ENCODE measurements at regions not wholly inside any gene's neighbourhood (a gene's known extent, or its start where the extent isn't known, plus 50 kb on each side); places are given as distances from the start of the nearest gene placed in this dataset.

DNA sequence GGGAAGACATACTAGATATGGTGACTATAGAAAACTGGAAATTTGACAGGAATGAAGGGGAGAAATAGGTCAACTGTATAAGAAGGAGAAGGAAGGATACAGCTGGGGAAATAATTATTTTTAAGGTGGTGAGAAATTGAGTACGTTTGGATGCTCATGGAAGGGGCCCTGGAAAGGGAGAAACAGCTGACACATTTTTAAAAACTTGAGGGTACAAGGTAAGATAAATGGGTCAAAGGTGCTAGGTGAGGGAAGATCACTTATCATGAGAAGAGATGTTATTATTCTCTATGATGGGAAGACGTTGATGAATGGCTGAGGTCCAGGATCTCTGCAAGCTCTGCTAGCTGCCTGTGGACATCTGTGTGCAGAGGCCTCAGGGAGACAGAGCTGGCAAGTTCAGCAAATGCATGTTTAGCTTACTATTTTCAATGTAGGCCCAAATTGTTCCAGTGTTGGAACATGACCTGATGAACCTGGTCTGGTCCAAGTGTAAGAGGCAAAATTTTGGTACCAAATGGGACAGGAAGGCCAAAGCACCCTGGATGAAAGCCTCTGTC, 181.7 kb downstream of the MTRR start:
- no peak for DNase-seq (ENCODE audit: low read depth)

DNA sequence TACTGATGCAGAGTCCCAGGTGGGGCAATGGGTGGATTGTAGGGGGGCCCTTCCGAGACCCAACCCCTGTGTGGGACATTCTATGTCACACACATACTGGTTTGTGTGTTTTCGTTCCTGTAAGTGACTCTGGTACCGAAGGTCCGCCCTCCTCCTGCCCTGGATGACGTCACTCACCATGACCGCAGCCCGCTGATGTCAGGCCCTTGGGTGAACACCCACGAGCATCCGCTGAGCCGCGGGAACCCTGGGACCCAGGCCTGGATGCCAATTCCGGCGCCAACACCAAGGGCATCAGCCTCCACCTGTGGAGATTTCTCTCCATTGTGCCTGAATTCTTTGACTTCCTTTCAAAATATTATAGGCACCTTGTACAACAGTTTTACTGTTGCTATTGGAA, 184.3 kb downstream of the MTRR start:
- DNase-seq (ENCODE audit: low read depth): no peak

DNA sequence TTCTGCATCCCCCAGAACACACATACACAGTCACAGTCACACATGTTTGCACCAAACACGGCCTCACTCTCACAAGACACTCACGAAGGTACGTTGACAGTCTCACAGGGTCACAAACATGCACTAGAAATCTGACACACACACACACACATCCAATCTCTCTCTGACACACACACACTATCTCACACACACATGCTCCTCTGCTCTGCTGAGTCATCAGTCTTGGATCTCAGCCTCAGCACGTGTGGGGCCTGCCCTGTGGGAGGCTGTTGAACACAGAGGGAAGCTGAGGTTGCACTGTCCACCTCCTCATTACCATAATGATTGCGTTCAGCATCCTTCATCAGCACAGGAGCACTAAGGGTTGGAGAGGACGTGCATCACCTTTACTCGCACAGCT, 188.8 kb downstream of the MTRR start:
- no peak for DNase-seq (ENCODE audit: low read depth)

DNA sequence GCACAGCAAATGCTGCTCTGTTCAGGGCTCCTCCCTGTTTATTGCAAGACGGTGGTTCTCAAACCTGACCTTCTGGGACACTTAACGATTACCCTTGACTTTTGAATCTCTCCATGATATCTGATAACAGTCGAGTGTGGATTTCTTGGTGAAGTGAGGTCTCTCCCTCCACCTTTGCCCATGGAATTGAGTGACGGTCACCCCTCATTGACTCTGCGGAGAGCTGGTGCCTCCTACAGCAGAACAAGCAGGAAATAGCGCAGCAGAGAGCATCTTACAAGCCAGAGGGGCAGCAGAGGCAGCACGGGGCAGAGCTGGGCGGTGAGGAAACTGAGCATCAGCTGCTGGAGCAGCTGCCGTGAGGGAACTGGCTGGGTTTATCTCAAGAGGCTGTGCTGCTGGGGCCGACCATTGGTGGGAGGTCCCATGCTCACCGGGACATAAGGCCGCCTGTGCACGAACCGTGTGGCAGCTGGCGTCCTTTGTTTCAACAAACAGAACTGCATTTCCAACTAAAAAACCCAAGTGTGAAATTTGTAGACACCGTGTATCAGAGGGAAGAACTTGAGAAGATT, 189.8 kb downstream of the MTRR start:
- DNase-seq (ENCODE audit: low read depth): no peak

DNA sequence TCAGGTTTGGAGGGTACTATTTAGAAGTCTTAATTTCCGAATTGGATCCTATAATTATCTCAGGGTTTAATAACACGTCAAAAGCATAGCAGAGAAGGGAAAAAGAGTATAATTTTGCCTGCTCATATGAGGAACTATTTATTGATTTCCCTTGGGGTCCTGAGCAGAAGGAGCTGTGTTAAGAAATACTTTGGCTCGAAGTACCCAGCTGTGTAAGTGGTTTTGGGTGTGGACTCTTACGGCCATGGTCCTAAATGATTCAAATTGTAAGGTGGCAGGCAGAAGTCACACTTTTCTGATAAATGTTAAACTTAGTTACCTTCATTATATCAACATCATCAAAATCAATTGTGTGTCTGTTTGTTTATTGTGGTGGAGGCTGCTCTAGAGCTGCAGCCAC, 190.4 kb downstream of the MTRR start:
- DNase-seq (ENCODE audit: low read depth): no peak

DNA sequence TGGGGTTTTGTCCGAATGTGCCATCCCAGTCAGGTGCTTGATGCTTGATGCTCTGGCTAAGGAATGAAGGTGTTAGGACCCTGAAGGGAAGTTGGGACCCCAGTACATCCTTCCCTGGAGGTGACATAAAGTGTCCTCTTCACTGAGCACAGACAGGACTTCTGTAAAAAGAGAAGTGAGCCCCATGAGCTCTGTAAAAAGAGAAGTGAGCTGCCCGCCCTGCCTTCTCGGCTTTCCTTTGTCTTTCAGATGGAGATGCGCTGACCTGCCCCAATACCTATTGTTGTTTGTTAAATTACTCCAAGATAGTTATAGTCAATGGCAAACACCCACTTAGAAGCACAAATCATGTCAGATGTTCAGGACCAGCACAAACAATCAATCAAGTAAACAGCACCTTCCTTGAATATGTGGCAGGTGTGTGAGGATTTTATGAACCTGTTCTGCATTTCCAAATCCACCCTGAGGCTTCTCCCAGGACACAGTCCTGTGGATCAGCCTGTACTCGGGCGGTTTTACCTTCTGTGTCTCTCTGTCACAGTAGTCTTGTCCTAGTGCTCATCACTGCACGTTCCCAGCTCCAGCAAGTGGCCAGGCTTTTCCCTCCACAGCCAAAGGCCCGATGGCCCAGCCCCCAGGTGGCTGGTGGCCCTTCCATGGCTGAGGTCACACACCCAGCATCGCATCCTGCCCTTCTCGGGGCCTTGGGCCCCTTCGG, 191.4 kb downstream of the MTRR start:
- DNase-seq (ENCODE audit: low read depth): no peak

DNA sequence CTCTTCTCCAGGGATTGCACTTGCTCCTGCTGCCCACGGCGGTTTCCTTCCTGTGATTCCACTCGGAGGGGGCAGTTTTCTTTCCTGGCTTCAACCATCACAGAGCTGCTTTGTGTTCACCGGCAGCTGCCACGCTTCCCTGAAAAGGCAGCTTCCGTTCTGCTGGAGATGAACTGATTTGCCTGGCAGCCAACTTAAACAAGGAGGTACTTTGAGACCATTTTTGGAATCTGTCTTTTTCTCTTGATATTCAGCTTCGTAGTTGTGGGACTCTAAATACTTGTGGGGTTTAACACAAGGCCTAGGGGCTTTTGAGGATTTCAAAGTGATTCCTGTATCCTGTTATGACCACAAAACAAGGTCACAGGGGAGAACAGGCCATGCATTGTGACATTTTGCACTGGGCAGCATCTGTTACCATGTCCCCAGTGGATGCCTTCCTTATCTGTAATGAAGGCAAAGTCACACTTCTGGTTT, 192.0 kb downstream of the MTRR start:
- no peak for DNase-seq (ENCODE audit: low read depth)

DNA sequence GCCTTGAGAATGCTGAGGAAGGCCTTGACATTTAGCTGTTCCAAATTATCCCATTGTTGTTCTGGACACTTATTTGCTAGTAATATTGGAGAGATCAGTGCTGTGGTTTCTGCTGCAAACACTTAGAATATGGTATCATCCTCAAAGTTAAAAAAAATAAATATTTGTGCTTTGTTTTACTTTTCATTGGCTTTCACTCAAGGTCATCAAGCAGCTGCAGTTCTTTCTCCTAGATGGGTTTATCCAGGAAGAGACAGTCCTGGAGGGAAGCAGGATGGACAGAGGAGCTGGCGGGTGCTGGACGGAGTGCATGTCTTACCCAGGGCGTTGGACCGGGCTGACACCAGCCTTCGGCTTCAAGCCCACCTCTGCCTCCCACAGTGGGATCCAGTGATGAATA, 193.6 kb downstream of the MTRR start:
- no peak for DNase-seq (ENCODE audit: low read depth)

DNA sequence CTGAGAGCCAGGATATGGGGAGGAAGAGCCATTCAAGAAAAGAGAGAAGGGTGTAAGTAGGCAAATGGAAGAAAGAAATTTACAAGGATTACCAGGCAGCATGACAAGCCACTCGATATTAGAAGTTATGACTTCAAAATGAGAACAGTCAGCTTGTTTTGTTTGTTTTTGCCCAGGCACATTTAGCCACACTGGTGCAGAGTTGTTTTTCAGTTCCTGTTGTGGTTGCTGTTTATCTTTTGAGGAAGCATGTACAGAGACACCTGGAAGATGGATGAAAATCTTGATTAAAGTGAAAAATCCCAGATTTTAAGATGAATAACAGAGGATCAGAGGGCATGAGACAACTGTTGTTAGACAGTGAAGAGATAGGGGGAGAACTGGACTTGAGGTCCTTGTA, 199.1 kb downstream of the MTRR start:
- no peak for DNase-seq (ENCODE audit: low read depth)

DNA sequence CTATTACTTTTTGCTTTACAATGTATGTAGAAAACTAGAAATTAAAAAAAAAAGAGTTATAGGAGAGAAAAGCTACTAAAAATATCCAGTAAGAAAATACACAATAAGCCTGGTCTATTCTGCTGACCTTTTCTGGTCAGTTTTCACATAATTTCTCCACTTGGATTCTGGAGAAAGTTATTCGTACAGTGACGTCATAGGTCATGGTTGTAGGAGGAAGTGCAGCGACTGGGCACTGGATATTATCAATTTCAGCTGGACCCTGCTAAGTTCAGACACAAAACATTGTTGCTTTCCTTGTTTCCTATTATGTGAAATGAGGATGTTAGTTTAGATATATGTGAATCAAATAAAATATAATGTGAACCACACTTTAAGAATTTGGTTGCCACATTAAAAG, 201.2 kb downstream of the MTRR start:
- no peak for DNase-seq (ENCODE audit: low read depth)

DNA sequence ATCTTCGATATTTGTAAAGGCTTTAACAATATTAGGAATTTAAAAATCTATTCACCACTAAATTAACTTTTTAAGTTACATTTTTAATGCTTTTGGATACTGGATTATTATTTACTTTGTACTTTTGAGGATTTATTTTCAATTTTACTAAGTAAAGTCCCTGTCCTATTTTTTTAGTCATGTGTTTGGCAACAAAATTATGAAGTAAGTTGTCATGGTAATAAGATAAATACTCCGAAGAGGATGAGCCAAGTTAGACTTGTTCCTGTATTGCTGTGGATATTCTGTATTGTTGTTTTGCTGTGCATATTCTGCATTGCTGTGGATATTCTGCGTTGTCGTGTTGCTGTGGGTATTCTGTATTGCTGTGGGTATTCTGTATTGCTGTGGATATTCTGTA, 210.1 kb downstream of the MTRR start:
- DNase-seq (ENCODE audit: low read depth): no peak

DNA sequence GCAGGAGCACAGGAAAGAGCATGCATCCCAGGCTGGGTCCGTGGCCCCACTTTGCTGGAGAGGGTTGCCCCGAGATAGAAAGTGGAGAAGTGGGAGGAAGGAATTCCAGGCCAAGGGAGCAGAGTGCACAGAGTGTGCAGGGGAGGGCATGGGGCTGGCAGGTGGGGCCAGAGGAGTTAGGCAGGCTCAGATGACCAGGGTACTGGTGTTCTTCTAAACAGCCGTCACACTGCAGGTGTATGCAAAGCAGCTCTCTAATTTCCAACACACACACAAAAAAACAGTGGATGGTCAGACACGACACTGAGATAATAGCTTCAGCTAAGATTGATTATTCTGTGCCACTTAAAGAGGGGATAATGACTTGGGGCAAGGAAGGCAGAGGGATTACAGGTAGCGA, 212.2 kb downstream of the MTRR start:
- DNase-seq (ENCODE audit: low read depth): no peak

DNA sequence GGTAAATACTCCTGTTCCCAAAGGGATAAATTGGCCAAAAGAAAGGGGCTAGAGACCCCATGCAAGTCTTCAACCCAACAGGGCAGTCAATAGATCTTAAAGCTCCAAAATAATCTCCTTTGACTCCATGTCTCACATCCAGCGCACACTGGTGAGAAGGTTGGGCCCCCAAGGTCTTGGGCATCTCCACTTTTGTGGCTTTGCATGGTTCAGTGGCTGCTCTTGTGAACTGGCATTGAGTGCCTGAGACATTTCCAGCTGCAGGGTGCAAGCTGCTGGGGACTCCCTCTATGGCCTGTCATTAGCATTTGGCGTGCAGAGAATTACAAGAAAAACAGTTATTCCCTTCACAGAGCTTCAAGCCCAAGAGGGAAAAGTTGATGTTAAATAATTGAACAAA, 224.7 kb downstream of the MTRR start:
- no peak for DNase-seq (ENCODE audit: low read depth)

DNA sequence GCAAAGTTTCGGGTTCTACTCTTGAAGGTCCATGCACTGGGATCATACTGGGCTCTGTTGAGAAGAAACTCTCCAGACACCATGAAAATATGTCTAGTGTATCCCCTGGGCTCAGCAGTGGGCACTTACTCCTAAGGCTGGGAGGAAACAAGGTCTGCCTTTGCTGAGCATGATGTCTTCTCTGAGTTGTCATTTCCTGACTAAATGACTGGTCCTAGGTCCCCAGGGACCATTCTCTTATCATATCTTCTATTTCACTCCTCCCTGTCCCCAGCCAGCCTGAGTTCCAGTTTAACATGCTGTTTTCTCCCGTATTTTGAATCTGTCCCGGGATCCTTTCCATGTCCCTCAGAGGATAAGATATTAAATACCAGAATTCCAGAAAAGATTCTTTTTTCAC, 225.4 kb downstream of the MTRR start:
- DNase-seq (ENCODE audit: low read depth): no peak

DNA sequence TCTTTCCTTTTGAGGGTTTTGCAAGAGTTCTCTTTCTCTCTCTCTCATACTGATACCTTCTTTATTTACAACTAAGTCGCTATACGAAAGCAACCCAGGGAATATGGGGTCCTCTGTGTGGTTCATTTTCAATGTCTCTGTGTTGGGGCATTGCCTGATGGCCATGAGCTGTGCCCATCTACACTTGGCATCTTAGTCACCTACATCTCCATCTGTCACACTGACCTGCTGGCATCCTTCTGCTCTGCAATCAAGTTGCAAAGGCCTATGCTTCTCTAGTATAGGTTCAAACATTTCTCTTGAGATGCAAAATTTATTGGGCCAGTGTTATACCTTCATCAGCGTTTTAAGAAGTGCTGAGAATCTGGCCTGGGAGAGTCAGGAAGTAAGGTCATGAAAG, 228.2 kb downstream of the MTRR start:
- DNase-seq (ENCODE audit: low read depth): no peak

DNA sequence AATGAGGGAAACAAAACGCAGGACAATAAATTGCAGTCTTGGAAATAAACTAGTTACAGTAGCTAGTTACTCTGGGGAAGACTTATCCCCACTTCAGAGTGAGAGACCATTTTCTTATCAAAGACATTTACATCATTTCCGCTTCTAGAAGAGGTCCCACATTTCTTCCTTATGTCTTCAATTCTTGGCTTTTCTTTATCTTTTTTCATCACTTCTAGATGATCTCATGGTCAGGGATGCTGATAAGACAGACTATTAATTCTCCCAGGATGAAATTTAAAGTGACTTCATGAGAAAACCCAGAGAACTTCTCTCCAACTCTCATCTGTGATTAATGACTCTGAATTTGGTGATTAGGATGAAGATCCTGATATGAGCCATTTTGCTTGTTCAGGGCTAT, 229.1 kb downstream of the MTRR start:
- no peak for DNase-seq (ENCODE audit: low read depth)

DNA sequence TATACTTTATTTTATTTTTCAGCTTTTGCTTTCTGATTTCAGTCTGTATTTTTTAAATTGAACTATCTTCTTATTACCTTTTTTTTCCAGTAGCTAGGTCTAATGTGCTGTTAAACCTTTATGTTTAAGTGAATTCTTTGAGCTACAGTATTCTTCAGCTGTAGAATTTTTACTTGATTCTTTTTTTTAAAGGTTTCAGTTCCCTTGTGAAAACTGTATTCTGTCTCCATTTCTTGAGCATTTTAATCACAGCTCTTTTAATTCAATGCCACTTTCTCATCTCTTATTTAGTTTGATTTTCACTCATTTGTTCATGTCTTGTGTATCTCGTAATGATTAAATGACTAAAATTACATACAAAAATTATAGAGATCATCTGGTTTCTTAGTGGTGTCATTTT, 233.8 kb downstream of the MTRR start:
- no peak for DNase-seq (ENCODE audit: low read depth)

DNA sequence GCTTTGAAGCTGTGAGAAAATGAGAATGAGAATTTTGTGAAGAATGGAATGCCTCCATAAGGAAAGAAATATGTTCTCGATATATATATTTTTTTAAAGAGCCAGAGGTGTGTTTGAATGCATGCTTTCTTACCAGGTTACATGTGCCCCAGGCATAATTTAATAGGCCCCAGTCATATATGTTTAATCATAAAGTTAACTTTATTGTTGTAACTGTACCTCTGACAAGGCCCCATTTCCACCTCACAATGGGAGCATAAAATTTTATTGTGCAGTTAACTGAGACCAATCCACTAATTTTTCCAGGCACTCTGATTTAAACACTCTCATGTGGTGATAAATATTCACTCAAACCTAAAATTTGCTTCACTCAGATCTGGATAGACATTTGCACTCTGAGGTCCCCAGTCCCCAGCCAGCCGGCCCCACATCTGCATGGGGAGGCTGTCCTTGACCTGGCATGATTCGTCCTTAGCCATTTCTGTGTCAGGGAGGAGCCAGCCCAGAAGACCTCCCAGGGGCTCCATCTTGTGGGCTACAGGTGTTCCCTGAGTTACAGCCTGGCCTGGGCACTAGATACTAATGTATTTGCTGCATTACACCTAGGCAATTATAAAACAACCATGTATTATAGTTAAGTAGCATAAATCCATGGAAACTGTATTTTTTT, 245.8 kb downstream of the MTRR start:
- no peak for DNase-seq (ENCODE audit: low read depth)

DNA sequence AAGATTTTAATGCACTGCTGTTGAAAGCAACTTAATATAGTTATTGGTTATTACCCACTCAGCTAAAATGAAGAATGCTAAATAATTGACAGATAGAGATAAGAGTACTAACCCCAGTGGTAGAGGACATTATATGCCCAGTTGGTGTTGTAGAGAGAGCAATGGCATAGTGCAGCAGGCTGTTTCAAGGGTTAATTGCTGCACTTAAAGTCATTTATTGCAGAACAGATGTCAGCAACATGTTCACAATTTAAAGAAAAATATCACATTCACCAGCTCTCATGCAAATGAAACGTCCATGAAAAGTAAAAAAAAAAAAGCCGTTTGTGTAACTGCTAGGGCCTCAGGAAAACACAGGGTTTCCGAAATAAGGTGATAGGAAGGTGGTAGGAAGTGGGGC, 254.6 kb downstream of the MTRR start:
- no peak for DNase-seq (ENCODE audit: low read depth)

DNA sequence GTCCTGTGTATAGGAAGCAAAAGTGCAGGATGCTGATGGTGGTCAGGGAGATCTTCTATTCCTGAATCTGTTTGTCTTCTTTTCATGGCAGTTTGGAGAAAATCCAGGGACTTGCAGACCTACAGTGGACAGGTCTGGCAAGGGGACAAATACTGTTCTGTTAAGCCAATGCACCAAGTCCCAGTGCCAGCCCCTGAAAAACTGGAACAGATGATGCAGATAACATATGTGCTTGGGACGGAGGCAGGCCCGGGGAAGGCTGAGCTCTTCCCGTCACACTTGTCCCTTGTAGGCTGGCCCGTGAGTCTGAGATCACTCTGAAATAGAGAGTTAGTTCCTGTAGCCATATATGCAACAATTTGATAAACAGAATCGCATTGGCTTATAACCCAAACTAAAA, 265.7 kb downstream of the MTRR start:
- no peak for DNase-seq (ENCODE audit: low read depth)

DNA sequence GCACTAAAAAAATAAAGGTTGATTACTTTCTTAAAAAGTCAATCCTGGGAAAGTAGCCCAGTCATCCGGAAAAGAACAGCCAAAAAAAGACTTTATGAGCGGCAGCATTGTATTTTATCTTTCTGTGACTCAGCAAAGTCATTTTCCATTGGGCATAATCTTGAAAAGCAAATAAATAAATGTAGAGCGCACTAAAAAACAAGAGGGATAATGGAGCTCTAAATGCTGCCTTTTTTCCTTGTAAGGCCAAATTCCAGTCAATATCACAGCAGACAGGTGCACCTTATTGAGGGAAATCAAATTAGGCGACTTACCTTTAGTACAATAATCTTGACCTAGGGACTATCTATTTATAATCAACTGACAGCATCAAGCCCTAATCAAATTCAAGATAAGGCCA, 266.8 kb downstream of the MTRR start:
- no peak for DNase-seq (ENCODE audit: low read depth)

DNA sequence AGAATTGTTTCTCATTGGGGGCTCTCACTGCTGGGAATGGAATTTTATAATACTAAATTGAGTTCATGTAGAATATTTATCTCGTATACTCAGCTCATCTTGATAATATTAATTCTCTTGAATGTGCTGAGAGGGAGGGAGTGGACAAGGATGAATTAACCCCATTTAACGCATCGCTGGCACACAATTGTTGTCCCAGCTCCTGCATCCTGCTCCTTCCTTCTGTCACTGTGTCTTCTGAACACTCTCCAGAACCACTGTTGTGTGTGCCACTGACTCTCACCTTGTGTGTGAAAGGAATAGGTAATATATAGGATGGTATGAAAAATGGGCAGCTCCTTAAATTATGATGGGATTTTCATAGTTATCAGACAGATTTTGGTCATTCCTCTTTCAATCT, 267.3 kb downstream of the MTRR start:
- no peak for DNase-seq (ENCODE audit: low read depth)

DNA sequence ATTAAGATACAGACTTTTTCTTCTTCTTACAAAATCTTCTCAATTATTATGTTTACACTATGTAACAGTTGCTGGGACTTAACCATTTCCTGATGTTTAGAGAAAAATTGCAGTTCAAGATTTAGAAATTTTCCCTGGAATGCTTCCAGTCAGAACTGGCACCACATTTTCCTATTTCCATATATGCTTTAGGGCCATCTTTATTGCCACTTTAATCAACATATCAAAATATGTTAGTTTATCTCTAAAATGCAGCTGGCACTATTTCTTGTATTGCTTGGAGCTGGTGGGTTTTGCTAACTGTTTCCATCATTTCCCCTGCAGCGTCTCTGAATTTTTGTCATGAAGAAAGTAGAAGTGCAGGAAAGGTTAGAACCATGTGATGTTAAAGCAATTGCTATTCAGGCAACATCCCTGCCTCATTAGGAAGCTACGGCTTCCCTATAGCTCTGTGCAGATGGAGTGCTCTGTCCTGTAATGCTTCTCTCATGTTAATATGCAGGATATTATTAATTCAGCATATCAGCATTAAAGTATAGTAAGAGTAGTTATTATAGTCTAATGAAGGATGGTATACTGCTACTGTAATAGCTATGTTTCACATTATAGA, 269.1 kb downstream of the MTRR start:
- no peak for DNase-seq (ENCODE audit: low read depth)

Measured in fibroblast of gingiva (primary cell).